Mucosa of stomach (tissue), 1 donor: ENCODE measurements at regions not wholly inside any gene's neighbourhood (a gene's known extent, or its start where the extent isn't known, plus 50 kb on each side); places are given as distances from the start of the nearest gene placed in this dataset.
"Not testable (repeated sequence)": the region's sequence is repeated elsewhere in the genome, so short reads cannot be mapped to it uniquely, and the experiment has no call there.

ENCODE experiments used
- H3K27me3 ChIP-seq: one replicate; pipeline ENCODE4 v1.7.0; 2013; ENCODE audit warnings: mild to moderate bottlenecking, low read length; ENCODE audit not compliant: control insufficient read depth, insufficient read depth
- H3K36me3 ChIP-seq: one replicate; pipeline ENCODE4 v1.7.0; 2013; ENCODE audit warnings: low read length; ENCODE audit not compliant: control insufficient read depth, insufficient read depth
- H3K4me1 ChIP-seq: one replicate; pipeline ENCODE4 v1.7.0; 2013; ENCODE audit warnings: mild to moderate bottlenecking, low read length; ENCODE audit not compliant: control insufficient read depth, insufficient read depth
- H3K4me3 ChIP-seq: one replicate; pipeline ENCODE4 v1.7.0; 2013; ENCODE audit warnings: low read length
- H3K9ac ChIP-seq: one replicate; pipeline ENCODE4 v1.7.0; 2013; ENCODE audit warnings: mild to moderate bottlenecking, low read length, moderate library complexity
- H3K9me3 ChIP-seq: one replicate; pipeline ENCODE4 v1.7.0; 2013; ENCODE audit warnings: mild to moderate bottlenecking, low read length, moderate library complexity; ENCODE audit not compliant: control insufficient read depth
- donor health status: Pancreatic carcinoma.

DNA sequence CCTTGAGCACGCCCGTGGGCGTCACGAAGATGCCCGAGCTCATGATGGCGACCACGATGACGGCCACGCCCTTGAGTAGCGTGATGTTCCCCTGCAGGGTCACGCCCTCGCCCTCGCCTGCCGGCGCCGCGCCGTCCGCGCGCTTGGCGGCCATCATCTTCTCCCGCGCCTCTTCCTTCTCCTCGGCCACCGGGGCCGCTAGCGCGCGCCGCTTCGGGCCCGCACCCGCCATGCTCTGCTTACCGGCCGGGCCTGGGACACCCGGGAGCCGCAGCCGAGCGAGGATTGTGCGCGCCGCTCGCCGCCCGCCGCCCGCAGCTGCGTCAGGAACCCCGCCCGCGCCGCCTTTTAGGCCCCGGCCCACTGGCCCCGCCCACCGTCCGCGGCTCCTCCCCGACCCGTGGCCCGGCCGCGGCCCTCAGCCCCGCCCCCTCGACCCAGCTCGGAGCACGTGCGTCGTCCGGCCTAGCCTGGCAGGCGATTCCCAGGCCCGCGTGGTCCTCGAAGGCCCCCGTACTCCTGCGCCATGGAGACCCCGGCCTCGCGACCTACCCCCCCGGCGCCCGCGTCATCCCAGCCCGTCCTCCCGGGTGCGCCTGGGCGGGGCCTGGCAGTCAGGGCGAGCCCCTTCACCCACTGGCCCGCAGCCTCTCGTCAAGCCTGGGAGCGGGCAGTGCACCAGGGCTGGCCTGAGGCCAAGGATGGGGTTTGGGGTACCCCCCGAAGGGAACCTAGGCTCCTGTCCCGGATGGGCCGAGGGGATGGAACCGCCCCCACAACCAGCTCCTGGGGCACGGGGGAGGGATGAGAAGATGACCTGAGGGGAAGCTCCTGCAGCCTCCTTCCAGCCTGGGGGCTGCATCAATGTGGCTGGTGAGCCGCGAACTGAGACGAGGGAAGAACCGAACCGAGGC lies 79.0 kb upstream of the METTL9 start:
- H3K4me1 ChIP-seq, H3K36me3 ChIP-seq, H3K9me3 ChIP-seq, H3K4me3 ChIP-seq, H3K27me3 ChIP-seq: not testable (repeated sequence)
- H3K9ac ChIP-seq = peak overlapping the region; percentile 53

DNA sequence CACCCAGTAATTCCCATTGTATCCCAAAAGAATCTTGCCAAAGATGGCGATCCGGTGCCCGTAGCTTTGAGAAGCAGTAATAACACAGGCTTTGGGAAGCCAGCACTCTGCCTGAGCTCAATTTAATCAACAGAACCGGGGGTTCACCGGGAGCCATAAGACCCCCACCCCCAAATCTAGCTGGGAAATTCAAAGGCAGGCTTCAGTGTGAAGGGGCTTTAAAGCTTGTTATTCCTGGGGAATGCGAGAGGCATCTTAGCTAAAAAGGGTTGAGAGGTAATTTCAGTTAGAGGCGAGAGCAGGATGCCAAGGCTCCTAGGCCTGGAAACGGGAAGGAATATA lies 78.4 kb upstream of the METTL9 start:
- not testable (repeated sequence) for H3K9me3 ChIP-seq, H3K4me3 ChIP-seq, H3K36me3 ChIP-seq, H3K27me3 ChIP-seq, H3K4me1 ChIP-seq, H3K9ac ChIP-seq

DNA sequence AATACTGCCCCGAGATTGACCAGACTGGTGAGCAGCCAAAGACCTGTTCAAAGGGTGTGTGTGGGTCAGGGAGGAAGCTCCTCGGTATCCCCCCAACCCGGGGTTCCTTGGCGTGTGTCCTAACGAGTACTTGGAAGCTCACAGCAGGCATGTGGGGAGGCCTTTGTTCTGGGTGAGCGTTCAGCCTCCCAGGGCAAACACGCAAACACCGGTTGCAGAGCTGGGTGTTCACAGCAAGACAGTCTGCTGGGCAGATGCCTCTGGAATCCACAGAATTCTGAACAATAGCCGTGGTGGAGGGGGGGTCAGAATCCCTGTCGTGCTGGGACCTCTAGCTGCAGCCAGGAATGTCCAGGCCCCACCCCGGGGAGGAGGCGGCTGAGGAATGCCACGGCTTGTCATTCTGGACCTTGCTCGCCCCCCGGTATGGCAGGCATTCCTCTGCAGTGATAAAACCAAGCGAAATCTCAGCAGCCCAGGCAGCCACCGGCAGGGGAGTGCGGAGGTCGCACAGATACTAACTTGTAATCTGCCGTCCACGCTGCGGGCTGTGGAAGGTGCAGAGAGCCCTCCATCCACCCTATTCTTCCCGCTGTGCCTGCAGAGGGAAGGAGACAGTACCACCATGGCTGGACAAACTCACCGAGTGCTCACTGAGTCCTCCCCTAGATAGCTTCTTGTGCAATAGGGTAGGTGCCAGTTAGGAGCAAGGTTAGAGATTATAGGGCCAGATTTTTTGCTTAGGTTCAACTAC lies 77.8 kb upstream of the METTL9 start:
- H3K36me3 ChIP-seq, H3K4me3 ChIP-seq, H3K9me3 ChIP-seq, H3K27me3 ChIP-seq, H3K4me1 ChIP-seq, H3K9ac ChIP-seq: not testable (repeated sequence)

DNA sequence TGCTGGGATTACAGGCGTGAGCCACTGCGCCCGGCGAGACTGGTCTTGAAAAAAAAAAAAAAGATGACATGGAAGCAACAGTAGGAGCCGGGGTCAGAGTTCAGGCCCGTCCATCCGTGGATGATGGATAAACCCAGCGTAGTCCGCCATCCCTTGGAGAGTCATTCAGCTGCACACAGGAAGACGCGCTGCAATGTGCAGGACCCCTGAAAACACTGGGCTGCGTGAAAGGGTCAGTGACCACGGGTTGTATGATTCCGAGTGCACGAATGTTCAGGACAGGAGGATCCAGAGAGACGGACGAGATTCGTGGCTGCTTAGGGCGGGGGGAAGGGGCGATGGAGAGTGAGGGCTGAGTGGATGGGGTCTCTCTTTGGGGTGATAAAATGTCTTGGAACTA lies 76.5 kb upstream of the METTL9 start:
- H3K9ac ChIP-seq, H3K9me3 ChIP-seq, H3K27me3 ChIP-seq, H3K36me3 ChIP-seq, H3K4me3 ChIP-seq, H3K4me1 ChIP-seq: not testable (repeated sequence)

DNA sequence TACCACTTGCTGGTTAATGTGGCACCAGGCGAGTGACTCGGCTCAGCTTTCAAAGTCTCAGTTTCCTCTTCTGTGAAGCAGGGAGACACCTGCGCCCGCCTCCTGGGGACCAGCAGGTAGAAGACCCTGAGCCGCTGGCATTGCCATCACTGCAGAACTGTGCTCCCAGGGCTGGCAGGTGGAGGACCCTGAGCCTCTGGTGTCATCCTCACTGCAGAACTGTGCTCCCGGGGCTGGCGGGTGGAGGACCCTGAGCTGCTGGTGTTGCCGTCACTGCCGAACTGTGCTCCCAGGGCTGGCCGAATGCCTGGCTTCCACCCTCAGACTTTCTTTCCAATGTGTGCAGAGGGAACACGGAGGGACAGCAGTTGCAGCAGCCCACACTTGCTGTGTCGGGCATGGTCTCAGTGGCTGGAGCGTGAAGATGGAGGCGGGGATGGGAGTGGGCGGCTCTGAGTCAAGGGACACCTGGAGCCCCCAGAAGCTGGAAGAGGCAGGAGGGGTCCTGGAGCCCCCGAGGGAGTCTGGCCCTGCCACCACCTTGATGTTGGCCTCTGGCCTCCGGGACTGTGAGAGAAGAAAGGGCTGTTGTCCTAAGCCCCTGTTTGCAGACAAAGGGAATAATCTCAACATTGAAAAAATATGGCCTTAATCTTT lies 75.8 kb upstream of the METTL9 start:
- Histone ChIP-seq H3K9ac (no peak overlapping the region), H3K4me3 (no peak overlapping the region), H3K27me3 (no peaks in the 10 kb centered on the region)

DNA sequence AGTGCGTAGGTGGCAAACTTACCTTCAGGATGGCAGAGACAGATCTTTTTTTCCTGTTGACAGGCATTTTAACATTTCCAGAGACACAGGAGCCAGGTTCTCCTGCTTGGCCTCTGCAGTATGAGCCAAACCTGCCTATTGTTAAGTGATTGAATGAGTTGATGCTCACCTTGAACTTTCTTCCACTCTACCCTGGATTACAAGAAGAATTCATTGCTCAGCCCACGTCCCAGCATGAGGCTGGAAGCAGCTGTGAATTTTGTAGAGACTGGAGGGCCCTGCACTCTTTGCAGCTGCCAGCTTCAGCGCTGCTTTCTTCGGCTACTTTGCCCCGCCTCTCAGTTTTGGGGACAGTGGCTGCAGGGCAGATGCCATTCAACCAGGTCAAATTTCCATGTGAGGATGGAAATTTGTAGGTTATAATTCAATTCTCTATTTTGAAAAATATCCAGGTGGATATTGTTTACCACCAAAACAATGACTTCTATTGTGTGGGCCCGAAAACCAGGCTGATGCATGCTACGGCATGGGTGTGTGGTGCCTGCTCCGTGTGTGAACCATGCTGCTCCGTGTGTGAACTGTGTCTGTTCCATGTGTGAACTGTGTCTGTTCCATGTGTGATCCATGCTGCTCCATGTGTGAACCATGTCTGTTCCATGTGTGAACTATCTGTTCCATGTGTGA lies 75.2 kb upstream of the METTL9 start:
- Histone ChIP-seq H3K4me1 (no peaks in the 10 kb centered on the region), H3K36me3 (no peaks in the 10 kb centered on the region), H3K9me3 (no peaks in the 10 kb centered on the region), H3K4me3 (no peak overlapping the region), H3K27me3 (no peaks in the 10 kb centered on the region), H3K9ac (no peak overlapping the region)

More for the DNA sequence above, 75.8 kb upstream of the METTL9 start:
- no peaks in the 10 kb centered on the region for H3K4me1 ChIP-seq
- no peaks in the 10 kb centered on the region for H3K9me3 ChIP-seq
- no peaks in the 10 kb centered on the region for H3K36me3 ChIP-seq

DNA sequence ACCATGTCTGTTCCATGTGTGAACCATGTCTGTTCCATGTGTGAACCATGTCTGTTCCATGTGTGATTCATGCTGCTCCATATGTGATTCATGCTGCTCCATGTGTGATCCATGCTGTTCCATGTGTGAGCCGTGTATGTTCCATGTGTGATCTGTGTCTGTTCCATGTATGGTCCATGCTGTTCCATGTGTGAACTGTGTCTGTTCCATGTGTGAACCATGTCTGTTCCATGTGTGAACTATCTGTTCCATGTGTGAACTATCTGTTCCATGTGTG lies 74.7 kb upstream of the METTL9 start:
- H3K9ac ChIP-seq, H3K36me3 ChIP-seq, H3K4me3 ChIP-seq, H3K4me1 ChIP-seq, H3K9me3 ChIP-seq, H3K27me3 ChIP-seq: not testable (repeated sequence)

DNA sequence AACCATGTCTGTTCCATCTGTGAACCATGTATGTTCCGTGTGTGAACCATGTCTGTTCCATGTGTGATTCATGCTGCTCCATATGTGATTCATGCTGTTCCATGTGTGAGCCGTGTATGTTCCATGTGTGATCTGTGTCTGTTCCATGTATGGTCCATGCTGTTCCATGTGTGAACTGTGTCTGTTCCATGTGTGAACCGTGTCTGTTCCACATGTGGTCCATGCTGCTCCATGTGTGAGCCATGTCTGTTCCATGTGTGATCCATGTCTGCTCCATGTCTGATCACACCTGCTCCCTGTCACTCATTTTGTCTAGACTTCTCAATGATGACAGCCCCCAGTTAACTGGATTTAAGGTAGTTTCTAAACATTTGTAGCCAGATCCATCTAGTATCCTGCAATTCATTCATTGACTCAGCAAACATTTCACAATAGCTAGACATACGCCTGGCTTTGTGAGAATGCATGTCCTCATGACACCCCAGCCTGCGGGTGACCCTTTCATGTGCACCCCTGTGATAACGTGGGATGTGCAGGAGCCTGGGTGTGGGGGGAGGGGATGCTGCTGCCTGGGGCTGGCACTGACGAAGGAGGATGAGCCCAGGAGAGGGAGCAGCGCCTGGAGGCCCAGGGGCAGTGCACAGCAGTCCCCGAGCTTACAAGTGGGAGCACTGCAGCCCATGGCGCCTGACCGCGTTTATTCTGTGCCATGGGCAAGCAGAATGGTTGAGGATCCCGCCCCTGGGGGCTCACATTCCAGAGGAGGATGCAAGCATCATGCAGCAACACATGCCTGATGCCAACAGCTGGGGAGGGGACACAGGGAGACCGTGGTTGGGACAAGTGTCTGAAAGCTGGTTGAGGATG lies 74.1 kb upstream of the METTL9 start:
- not testable (repeated sequence) for H3K36me3 ChIP-seq, H3K9ac ChIP-seq, H3K4me1 ChIP-seq, H3K27me3 ChIP-seq, H3K4me3 ChIP-seq, H3K9me3 ChIP-seq

DNA sequence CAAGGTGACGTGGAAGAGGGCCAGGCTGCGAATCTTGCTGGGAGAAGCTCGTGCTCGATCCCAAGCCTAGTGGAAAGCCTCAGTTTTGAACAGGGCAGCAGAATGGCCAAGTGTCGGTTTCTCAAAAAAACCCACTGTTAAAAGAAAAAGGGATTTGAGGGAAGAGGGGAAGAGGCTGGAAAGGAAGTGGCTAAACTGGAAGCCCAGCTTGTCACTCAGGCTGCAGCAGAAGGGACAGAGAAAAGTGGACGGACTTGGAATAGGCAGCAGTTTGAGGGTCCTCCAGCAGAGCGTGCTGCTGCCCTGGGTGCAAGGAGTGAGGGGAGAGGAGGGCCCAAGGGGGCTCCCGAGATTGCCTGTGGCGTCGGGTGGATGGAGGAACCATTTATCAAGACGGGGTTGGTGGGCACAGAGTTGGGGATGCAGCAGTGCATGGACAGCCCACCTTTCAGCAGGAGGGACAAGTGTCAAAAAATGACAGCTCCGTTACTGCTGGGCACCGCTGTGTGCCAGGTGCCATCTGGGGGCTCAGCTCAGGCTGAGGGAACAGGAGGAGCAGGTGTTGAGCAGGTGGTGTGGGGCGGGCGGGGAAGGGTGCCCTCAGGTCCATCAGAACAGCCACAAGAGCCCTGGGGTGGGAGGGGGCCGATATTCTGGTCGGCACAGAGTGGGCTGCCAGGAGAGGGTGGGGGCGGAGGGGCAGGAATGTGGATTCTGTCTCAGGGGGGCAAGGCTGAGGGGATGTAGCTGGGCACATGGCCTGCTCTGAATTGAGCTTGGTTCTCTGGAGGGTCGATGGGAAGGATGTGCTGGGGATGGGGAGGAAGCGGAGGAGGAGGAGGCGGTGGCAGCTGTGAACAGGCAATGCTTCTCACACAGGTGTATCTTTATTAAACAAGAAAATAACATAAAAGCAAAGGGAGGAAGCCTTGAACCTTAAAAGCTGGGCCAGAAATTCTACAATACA lies 73.1 kb upstream of the METTL9 start:
- H3K36me3 ChIP-seq, H3K4me1 ChIP-seq, H3K9ac ChIP-seq, H3K9me3 ChIP-seq, H3K27me3 ChIP-seq, H3K4me3 ChIP-seq: not testable (repeated sequence)

DNA sequence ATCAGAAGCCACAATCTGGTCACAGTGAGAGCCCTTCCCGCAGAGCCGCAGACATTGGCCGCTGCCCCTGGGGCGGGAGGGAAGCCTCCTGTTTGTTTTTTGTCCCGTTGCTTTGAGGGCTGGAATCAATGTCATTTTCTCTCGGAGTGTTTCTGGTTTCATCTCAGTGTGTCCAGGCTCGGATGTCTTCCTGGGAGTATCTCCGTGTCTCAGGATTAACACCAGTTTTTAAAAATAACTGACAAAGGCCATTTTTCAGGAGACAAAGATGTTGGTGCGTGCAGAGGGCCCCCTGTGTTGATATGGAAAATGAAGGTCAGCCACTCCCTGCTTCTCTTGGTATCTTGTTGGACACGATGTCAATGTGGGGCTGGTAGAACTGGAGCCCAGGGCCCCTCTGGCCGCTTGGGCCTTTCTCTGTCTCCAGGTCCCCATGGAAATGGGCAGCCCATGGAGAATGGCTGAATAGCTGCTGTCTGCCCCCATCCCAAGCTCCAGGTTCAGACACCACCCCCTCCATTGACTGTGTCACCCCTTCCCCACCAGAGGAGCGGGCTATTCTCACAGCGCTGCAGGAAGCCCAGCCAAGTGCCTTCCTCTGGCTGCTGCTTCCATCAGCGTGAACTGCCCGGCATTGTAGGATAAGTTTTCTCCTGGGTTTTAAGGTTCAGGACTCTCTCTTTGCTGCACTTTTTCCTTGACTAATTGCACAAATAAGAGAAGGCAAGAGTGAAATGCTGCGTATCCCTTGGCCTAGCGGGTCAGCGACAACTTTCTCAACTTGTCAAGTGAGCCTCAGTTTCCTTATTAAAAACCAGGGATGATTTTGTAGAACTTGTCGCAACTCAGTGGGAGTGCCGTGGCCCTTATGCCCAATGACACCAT lies 72.2 kb upstream of the METTL9 start:
- Histone ChIP-seq H3K9ac (no peak overlapping the region), H3K4me1 (no peaks in the 10 kb centered on the region), H3K36me3 (no peaks in the 10 kb centered on the region), H3K4me3 (no peak overlapping the region), H3K9me3 (no peaks in the 10 kb centered on the region), H3K27me3 (no peaks in the 10 kb centered on the region)
